ENCODE measurements at regions not wholly inside any gene's neighbourhood (a gene's known extent, or its start where the extent isn't known, plus 50 kb on each side); places are given as distances from the start of the nearest gene placed in this dataset.

GRCh38 chr1:37113285-37113997, 79.1 kb upstream of the GRIK3 start:
- TF ChIP-seq EZH2phosphoT487 (IDR thresholded peaks at IDR 0.05; ENCODE audit: low read length) = no peak
- TF ChIP-seq, protein P1, sequence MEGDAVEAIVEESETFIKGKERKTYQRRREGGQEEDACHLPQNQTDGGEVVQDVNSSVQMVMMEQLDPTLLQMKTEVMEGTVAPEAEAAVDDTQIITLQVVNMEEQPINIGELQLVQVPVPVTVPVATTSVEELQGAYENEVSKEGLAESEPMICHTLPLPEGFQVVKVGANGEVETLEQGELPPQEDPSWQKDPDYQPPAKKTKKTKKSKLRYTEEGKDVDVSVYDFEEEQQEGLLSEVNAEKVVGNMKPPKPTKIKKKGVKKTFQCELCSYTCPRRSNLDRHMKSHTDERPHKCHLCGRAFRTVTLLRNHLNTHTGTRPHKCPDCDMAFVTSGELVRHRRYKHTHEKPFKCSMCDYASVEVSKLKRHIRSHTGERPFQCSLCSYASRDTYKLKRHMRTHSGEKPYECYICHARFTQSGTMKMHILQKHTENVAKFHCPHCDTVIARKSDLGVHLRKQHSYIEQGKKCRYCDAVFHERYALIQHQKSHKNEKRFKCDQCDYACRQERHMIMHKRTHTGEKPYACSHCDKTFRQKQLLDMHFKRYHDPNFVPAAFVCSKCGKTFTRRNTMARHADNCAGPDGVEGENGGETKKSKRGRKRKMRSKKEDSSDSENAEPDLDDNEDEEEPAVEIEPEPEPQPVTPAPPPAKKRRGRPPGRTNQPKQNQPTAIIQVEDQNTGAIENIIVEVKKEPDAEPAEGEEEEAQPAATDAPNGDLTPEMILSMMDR (IDR thresholded peaks at IDR 0.05; ENCODE audit: low read length) = no peak
- TF ChIP-seq EZH2 (optimal IDR thresholded peaks at IDR 0.05; ENCODE audit: low read depth, low read length) = no peak

All from MM.1S (cell line).